GM19035 (cell line): ENCODE measurements at regions not wholly inside any gene's neighbourhood (a gene's known extent, or its start where the extent isn't known, plus 50 kb on each side); places are given as distances from the start of the nearest gene placed in this dataset.

Source experiments
- ATAC-seq: cut with Tn5 transposase; IDR thresholded peaks from one replicate; pipeline ENCODE4 v1.9.1; 2021; ENCODE audit not compliant: unreplicated experiment

- ATAC-seq, result no peak
These were observed 359.9 kb downstream of the CASP12 start for GRCh38 chr11:104538313-104538712.

DNA sequence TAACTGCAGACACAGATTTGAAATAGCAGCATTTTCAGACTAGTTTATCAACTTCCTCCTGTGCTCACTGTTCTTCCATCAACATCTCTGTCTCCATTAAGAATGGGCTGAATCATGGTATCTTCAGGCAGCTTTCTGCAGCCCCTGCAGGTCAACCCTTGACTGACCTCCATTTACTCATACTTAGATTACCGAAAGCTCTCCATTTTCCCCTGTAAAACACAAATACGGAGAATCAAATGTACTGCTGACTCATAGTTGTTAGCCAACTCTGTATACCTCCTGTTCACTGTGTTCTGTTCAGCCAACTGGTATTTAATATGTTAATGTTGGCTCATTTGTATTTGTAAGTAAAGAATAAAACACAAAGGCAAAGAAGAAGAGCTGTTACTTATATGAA, 364.0 kb downstream of the CASP12 start:
- no peak for ATAC-seq

DNA sequence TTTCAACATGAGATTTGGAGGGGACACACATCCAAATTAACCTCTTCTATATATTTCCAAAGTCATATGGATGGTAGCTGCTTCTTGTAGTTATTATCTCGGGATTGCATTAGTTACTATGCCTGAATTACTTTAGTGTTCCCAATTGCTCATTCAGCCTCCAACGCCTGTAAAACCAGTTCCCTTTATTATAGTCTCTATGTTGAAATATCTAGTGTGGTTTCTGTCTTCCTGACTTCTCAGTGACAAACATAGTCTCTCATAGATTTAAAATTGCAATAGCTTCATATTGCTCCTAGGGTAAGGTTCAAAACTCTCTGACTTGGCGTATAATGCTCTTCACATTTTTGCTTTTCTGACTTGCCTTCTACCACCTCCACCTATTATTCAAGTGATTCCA, 366.4 kb downstream of the CASP12 start:
- no peak for ATAC-seq

DNA sequence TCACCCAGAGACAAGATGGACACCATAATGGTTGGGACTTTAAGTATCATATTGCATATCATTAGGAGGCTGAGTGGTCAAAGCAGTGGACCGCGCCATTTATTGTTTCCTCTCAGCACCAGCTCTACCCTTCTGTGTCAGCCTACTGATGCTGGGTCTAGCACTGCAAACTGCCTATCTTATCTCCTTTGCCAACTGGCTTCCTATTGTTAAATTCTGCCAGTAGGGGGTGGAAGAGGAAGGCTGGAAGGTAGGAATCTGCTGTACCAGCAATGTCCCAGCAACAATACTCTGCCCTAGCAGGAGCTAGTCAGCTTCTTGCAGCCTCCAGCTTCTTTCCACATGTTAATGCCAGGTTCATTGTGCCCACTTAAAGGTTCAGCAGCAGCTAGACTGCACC, 367.1 kb upstream of the PDGFD start:
- ATAC-seq, result no peak

DNA sequence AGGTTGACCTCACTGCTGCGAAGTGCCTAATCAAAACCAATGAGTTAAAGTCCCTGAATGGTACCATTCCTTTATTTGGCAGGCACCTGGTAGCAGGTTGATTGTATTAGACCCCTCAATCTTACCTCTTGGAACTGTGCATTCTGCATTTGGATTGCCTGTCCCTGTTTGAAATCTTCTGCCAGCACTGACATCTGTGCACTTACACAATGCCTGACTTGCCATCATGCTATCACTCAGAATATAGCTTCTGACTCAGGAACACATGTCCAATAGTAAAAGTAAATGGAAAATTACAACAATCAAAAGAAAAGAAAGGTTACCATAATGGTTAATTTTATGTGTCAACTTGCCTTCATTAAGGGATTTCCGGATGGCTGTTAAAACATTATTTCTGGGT, 366.0 kb upstream of the PDGFD start:
- ATAC-seq, result no peak

DNA sequence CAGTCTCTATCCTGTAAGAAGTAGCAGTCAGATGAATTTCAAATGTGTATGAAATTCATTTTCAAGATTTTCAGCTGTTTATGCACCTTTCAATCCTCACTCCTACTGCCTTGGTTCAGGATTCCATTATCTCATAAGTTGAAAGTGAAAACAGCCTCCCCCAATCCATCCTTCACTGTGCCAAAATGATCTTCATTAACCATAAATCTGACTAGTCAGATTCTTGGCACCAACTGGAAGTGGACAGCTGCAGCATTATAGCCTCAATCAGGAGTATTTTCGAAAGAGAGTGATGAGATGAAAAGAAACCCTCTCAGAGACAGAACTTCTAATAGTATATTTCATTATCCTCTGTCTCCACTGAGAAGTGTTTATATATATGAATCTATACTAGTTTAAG, 365.3 kb upstream of the PDGFD start:
- no peak for ATAC-seq

DNA sequence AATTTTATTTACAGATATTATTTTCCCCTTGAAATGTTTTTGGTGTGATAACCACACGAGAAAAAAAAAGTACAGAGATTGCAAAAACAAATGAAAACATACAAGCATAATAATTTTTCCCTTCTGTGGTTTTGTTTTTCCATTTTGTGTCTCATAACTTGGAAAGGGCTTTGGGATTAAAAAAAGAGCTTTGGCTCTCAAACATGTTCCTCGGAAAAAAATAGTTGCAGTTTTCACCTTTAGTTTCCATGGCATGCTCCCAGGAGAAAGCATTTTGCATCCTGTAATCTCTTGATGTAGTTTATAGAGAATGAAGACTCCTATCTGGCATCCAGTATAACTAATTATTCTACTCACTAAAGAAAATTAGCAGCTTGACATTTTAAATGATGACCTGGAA, 362.1 kb upstream of the PDGFD start:
- no peak for ATAC-seq

DNA sequence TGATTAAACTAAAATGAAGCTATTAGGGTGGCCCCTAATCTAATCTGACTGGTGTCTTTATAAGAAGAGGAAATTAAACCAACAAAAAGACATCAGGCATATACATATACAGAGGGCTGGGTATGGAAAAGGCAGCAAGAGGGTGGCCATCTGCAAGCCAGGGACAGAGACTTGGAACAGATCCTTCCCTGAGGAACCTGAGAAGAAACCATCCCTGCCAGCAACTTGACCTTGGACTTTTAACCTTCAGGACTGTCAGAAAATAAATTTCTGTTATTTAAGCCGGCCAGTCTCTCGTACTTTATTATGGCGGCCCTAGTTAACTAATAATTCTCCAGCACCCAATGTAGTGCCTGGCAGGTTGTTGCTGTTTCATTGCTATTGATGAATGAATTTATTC, 361.5 kb upstream of the PDGFD start:
- ATAC-seq, result no peak

DNA sequence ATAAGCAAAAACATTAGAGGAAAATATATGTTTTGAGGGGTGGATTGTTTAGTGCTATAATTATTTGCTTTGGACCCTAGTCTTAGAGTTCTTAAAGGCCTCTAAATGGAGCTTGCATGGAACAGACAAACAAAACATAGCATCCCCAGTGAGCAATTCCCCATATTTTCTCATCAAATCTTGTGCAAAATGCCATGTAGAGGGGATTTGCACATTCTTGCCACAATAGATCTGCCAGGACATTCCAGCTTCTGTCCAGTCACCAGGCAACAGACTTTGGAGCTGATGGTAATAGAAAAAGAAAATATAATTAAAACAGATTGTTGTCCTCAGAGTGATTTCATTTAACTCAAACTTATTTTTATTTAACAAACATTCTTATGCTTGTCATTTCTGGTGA, 360.3 kb upstream of the PDGFD start:
- no peak for ATAC-seq

- no peak for ATAC-seq
These were observed 359.7 kb upstream of the PDGFD start for GRCh38 chr11:104523611-104524010.

GRCh38 chr11:104522650-104523049, 358.7 kb upstream of the PDGFD start:
- ATAC-seq, result no peak

DNA sequence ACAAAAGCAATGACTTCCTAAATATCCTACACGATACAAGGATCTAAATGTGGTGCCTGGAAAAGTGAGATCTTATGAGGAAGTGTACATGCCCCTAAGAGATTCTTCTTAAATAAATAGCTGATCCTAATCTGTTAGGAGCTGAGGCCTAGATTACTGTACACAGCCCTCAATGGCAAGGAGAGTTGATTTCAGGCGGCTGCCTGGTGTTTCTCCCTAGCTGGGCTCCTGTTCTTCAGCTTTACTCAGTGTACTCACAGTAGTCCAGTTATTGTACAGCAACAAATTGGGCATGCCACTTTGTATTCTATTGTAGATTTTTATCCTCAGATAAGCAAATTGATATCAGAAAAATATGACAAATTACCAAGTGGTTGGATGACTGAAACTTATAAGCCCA, 358.2 kb upstream of the PDGFD start:
- ATAC-seq, result no peak

DNA sequence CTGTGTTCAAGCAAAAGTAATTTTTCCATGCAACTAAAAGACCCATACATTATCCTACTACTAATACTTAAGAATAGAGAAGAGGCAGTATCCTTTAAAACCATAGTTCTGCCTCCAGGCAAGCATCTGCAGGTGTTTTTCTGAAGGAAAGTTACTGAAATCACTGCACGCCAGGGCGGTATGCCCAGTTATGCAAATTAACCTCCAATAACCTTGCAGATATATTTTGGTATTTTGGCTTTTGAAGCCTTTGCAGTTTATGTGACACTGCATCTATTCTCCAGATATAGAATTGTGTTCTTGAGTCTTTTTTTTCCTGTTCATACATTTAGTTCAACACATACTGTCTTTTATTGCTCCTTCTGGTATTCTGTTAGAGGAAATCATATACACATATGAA, 346.2 kb upstream of the PDGFD start:
- no peak for ATAC-seq

DNA sequence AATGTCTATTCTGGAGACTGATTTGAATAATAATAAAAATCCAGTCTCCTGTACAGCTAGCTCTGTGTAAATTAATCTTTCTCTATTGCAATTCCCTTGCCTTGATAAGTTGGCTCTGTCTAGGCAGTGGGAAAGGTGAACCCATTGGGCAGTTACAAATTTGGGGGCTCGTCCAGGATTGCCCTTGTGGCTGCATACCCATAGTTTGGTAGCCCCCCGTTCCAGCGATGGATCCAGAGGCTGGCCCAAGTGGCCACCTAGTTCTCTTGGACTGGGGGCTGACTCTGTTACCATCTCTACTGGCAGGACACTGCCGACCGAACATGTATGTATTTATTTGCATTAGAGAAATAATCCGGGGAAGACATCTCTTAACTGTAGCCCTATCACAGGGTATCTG, 326.2 kb upstream of the PDGFD start:
- no peak for ATAC-seq

DNA sequence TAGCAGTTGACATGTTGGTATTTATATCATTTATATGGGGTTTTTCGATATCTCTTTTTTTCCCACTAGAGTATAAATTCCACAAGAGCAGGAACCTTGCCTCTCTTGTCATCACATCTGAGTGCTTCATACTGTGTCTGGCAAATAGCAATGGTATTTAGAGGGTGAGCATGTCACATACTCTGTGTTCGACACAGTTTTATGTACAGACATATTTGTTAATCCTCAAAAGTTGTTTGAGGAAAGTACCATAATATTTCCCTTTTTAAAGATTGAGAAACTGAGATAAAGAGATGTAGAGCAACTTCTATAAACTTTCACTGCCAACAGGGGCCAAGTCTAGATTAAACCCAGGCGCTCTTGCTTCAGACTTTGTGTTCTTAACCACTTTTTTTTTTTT, 324.6 kb upstream of the PDGFD start:
- ATAC-seq, result no peak

GRCh38 chr11:104487046-104487806, 323.3 kb upstream of the PDGFD start:
- ATAC-seq, result no peak

DNA sequence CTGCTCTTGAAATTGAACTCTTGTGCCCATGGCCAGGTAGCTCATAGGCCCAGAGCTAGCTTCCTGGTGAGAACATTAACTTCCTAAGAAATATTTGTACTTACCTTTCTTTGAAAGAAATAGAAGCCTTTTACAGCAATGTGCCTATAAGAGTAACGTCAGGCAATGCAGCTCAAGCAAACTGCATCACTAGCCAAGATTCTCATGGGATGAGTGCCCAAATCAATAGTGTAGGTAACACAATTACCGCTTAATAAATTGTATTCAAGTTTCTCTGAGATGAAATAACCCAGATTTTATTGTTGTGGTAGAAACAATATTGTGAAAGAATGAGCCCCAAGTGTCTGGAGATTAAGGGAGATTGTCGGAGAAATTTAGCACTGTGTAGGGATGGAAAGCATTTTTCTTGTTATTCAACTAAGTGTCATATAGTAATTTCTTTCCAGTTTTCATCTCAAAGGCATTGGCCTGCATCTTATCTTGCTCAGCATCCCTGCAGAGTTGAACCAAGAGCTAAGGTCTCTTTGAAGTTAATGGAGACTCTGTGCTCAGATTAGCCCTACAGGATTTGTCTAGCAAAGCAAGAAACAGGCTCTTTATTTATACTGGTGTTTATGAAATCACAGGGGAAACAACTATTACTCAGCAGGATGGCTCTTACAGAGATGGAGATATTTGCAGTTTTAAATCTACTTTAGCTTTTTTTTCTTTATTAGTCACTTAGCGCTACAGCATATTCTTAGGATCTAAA, 321.0 kb upstream of the PDGFD start:
- ATAC-seq, result no peak

GRCh38 chr11:104476898-104477297, 313.0 kb upstream of the PDGFD start:
- no peak for ATAC-seq

GRCh38 chr11:104476454-104476853, 312.5 kb upstream of the PDGFD start:
- no peak for ATAC-seq

DNA sequence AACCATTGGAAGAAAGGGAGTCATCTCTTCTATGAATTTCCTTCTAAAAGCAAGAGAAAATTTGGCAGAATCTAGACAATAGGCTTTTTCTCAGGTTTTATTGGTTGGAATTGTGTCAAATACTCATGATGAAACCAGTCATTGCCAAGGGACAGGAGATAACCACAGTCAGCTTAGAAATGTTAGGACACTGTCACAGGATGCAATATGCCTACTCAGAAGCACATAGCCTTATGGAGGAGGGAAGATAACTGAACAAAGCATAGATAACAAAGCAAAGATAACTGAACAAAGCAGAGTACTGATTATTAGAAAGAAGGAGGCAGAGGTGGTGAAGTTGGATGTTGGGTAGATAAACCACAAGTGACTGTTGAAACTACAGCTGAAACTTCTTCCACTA, 303.5 kb upstream of the PDGFD start:
- no peak for ATAC-seq

- ATAC-seq, result no peak
These were observed 301.4 kb upstream of the PDGFD start for GRCh38 chr11:104465321-104465720.

DNA sequence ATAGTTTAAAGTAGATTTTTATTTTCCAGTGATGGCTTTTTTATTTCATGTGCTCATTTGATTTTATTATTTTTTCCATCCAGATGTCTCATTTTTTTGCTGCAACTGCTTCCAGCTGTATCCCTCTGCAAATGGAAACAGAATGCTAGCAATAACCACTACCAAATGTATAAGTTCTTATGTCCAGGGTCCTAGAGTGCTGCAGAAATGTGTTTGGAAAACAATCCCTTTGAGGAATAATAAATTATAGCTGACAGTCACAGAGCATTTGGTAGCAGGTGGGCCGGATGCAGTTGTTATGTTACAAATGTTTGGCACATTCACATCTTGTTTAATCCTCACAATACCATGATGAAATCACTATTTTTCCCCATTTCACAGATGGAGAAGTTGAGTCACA, 300.7 kb upstream of the PDGFD start:
- no peak for ATAC-seq

DNA sequence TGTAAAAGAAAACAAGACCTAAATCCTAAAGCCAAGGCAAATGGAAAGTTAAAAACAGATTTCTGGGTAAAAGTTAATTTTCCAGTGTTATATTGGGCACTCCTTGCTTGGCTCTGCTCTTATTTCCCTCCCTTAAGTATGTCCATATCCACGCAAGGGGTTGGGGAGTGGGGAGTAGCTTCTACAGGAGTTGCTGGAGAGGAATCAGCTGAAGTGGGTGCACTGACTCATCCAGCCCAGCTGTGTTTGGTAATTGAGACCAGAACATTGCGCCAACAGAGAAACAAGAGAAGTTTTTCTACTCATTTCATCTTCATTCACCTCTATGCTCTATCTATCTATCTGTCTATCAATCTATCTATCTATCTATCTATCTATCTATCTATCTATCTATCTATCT, 298.4 kb upstream of the PDGFD start:
- no peak for ATAC-seq
